Cardiac septum (tissue), 1 donor: ENCODE measurements at regions not wholly inside any gene's neighbourhood (a gene's known extent, or its start where the extent isn't known, plus 50 kb on each side); places are given as distances from the start of the nearest gene placed in this dataset.

Experiments used
- DNase-seq: peaks from one replicate; pipeline ENCODE4 v3.0.0-alpha.2; 2020; ENCODE audit warnings: low spot score
- intact Hi-C: fragments of 100-400 bp; cut with DNase I; formaldehyde crosslinking; loops from one replicate; pipeline ENCODE4 v1.14.0; 2022
- donor health status: DM: no; HTN: no; CAD: no.

DNA sequence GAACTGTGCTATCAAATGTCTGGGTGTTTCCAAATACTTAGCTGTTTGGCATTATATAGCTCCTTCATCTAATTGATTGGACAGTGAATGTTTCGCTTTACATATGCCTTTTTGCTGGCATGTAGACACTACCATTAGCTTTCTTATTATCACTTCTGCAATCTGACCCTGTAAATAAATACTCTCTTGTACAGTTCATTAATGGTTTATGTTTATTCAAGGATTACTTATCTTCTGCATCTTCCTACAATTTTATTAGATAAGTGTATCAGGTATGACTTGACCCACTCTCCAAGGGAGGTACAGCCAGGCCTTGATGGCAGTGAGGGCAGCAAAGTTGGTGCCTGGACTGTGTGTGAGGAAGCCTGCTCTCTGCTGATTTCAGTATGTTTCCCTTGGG lies 614.1 kb upstream of the SETBP1 start:
- intact Hi-C loops: no loop called here
- DNase-seq: no peak

DNA sequence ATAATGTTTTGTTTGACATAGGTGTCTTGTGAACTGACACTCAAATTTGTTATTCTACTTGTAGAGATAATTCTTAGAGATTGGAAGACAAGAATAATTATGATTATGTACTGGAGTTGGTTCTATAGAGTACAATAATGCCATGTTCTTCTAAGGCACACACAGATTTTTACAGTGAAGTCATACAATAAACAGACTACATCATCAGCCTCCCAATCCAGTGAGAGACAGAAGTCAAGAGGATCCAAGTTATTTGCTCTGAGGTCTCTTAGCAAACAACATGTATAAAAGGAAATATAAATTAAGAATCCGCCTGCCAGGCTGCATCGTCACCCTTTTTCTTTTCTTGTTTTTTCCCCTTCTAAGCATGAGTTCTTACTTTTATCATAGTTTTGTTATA lies 613.5 kb upstream of the SETBP1 start:
- no peak for DNase-seq
- intact Hi-C loops: no loop called here

DNA sequence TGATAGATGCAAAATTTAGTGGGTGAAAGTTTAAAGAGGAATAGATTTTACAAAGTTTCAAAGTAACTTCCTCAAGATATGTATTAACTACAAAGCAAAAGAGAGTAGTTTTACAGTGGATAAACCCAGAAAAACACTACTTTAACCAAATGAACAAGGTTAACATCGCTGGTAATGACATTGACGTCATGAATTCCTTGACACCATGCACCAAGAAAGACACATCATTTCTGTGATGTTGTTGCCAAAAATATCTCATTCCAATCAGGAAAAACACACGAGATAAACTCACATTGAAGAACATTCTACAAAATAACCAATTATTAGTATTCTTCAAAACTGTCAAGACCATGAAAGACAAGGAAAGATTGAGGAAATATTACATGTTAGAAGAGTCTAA lies 605.6 kb upstream of the SETBP1 start:
- intact Hi-C loops: no loop called here

DNA sequence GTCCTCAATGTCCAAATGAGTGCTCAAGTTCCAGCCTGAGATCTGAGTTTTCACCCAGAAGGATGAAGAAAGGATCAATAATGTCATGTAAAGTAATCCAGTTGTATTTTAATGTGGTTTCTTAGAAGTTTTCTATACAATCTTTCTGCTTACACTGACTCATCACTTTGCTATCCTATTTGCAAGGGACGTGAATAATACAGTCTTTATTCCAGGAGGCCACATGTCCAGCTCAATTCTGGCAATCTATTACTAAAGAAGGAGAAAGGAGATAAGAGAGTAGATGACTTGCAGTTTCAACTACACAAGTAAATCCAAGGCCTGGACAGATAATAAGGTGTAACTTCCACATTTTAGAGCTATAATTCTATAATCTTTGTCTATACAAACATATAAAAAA lies 601.1 kb upstream of the SETBP1 start:
- intact Hi-C loops: no loop called here
- DNase-seq: no peak

More for the DNA sequence above, 605.6 kb upstream of the SETBP1 start:
- DNase-seq: no peak

DNA sequence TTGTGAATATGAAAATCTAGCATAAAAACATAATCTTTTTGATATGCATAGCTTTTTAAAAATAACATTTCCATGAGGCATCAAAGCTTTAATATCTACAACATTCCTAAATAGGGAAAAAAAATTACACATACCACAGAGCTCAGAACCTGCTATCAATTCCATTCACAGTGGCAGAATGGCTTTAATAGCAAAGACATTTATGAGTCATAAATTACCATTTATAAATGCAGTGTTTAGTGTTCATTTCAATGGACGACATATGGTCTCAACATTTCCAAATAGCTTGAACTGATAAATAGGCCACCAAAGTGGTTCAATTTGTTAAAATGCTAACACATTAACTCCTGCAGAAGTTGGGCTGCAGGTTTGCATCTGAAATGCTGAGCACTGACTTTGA lies 600.6 kb upstream of the SETBP1 start:
- intact Hi-C loops: no loop called here
- DNase-seq: no peak

DNA sequence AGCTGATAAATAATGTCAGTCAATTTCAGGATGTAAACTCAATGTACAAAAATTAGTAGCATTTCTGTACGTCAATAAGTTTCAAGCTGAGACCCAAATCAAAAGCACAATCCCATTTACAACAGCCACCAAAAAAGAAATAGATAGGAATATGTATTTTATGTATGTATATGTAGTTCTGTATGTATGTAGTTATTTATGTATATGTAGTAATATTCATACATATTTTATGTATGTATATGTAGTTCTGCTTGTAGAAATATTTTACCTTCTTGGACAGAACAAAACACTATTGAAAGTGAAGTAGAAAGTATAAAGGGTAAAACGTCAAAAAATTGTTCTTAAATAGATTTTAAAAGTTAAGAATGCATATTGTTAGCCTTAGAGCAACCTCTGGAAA lies 591.0 kb upstream of the SETBP1 start:
- intact Hi-C loops: no loop called here
- no peak for DNase-seq

DNA sequence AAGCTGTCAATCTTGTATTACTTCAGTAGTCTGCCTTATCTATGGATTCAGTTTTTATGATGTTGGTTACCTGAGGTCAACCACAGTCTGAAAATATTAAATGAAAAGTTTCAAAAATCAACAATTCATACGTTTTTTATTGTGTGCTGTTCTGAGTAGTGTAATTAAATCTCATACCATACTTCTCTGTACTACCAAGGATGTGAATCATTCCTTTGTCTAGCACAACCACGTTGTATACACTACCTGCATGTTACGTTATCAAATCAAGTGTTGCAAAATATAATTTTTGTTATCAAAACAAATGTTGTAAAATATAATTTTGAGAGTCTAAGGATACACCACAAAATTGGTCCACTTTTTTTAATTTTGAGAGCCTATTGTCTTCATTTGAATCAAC lies 590.2 kb upstream of the SETBP1 start:
- intact Hi-C loops: no loop called here
- no peak for DNase-seq

DNA sequence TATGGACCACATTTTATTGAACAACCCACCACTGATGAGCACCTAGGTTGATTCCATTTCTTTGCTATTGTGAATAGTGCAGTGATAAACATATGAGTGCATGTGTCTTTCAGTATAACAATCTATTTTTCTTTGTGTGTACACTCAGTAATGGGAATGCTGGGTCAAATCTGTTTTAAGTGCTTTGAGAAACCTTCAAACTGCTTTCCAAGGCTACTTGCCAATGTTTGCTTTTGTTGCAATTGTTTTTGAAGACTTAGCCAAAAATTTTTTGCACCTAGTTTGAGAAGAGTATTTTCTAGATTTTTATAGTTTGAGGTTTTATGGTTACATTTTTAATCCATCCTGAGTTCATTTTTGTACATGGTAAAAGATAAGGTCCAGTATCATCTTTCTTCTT lies 587.4 kb upstream of the SETBP1 start:
- intact Hi-C loops: no loop called here
- DNase-seq: no peak

DNA sequence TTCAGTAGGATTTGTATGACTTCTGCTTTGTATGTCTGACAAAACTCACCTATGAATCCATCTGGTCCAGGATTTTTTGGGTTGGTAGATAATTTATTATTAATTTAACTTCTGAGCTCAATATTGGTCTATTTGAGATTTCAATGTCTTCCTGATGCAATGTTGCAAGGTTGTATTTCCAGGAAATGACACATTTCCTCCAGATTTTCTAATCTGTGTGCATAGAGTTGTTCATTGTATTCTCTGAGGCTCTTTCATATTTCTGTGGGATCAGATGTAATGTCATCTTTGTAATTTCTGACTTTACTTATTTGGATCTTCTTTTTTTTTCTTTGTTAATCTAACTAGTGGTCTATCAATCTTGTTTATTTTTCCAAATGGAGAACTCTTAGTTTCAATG lies 584.7 kb upstream of the SETBP1 start:
- no peak for DNase-seq
- intact Hi-C loops: no loop called here

DNA sequence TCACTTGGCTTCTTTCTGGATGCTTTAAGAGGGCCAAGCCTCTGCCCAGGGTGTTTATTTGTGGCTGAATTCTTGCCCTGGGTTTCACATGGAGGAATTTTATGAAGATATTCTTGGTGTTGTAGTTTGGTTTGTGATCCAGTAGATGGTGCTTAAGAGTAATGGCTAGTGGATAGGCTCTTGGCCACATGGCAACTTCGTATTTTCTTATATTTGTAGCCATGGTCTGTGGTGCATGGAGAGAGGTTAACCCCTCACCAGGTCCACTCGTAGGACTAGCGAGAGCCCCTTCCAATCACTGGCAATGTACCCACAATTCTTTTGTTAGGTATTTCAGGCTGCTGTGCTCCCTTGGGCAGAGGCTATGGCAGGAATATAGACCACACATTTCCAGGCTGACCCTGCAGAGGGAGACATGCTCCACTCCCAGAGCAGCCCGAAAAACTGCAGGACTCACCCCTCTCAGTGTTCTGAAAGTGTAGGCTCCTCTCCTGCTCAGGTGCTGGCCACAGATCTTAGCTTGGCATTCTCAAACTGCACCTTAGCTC lies 582.1 kb upstream of the SETBP1 start:
- no peak for DNase-seq
- intact Hi-C loops: no loop called here

DNA sequence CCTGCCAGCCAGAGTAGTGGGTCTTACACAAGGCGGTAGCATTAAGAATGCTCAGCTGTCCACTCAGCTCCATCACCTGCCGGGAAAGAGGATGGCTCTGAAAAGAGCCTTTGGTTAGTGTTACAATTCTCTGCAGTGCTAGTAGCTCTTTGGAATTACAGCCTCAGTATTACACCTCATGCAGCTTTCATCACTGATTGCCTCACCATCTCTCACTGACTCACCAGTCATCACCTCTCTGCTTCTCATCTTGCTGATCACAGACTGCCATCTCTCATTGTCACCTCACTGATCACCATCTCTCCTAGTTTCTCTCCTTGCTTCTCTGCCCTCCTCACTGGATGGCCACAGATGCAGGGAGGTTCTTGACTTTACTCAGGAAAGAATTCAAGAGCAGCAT lies 573.5 kb upstream of the SETBP1 start:
- no peak for DNase-seq
- intact Hi-C loops: no loop called here

DNA sequence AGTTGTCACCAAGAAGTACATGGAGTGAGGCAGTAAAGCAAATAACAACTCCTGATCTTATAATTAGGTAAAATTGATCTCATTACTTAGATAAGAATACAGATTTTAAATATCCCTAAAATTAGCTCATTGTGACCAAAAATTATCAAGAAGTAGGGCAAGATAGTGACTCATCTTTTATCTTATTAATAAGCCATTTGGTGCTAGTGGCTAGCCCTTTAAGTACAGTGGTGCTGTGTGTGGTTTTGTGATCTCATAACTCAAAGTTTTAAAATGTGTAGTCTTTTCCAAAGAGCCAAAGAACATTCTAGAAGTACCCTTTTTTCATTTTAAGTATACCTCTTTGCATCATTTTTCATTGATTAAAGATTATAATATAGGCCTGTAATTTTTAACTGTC lies 569.4 kb upstream of the SETBP1 start:
- DNase-seq: no peak
- intact Hi-C loops: no loop called here

DNA sequence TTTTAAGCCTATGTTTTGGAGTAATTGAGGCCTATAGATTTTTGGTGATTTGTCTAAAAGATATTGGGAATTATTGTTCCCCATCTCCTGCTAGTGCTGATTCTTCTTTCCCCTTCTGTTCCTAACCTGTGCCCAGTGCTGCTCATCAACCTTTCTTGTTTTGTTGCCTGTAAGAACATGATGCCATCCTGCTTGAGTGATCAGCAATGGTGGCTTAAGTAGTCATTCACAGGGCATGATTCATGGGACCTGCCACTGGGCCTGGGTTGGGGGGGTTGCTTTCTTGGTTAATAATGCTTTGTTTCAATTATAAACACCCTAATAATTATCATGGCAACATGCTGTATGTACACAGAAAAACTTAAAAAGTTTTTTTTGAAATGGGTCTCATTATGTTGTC lies 562.9 kb upstream of the SETBP1 start:
- no peak for DNase-seq
- intact Hi-C loops: no loop called here

DNA sequence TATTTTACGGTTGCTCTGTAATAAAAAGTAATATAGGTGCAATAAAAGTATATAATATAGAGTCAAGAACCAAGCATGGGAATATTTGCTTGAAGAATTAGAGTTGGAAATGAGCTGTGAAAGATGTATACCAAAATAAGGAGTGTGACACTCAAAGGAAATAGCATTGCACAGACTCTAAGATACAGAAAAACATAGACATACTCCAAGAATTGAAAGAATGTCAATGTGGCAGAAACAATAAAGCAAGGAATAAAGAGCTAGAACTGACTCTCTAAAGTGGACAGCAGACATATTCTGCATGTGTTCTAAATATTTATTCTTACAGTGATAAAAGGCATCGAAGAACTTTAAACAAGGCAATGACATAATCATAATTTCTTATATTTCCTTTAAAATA lies 561.1 kb upstream of the SETBP1 start:
- DNase-seq: no peak
- intact Hi-C loops: loop anchor here (10.0 kb wide), 1 partner anchor 1265 kb away; no protein-coding TSS in a partner anchor

DNA sequence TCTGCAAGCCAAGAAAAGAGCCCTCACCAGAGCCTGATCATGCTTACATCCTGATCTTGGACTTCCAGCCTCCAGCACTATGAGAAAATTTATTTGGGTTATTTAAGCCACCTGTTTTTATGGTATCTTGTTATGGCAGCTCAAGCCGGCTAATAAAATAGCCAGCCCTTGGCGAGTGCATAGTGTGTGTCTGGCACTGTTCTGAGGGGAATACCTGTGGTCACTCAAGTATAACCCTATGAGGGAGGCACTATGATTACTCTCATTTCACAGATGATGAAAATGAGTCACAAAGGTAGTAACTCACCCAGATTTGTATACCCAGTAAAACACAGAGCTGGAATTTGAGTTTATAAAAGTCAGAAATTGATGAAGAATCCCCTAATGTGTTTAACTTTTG lies 556.9 kb upstream of the SETBP1 start:
- DNase-seq: no peak
- intact Hi-C loops: loop anchor here (10.0 kb wide), 1 partner anchor 1261 kb away; no protein-coding TSS in a partner anchor

DNA sequence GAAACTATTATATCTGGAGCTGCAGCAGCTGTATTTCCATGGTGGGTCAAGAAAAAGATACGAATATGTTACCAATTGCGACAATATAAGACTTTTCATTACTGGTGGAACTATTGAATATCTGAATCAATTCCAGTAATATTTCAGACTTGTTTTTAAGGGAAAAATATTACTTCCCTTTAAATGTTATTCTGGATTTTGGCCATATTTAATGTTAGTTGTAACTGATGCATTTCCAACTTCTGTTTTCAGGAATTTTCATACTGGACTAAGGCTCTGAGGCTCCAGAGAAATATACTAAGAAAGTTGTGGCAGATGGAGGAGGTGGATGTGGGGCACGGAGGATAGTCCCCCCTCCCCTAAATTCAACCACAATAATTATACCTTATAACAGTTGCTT lies 555.2 kb upstream of the SETBP1 start:
- intact Hi-C loops: loop anchor here (10.0 kb wide), 1 partner anchor 1259 kb away; no protein-coding TSS in a partner anchor
- no peak for DNase-seq

DNA sequence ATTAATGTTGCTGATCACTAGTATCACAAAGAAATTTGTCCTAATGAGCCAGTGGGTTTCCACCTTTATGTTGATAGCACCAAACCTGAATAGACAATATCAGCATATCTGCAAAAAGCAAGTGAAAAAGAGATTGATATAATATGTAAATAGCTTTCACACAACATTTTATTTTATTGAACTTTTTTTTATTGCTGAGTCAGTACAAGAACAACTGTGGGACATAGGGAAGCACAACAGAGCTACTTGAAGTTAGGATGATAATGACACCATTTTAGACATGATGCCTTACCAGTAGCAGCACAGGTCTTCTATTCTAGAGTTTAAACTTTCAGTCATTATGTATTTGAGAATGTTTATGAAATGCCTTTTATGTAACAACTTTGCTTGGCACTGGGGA lies 554.1 kb upstream of the SETBP1 start:
- no peak for DNase-seq

DNA sequence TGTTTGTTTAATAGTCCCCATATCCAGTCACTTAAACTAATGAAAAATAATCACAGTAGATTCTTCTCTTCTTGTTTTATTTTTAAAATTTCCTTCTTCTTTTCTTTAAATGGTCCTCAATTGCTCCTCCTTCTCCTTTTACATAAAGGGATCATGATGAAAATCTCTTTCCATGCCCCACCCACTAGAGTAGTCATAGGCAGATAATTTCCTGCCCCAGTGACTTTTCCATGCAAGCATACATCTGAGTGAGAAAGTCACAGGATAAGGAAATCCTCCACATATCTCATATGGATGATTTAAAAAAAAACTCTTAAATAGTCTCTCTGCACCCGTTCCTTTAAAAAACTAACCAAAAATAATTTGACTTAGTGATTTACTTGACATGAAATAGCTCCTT lies 552.3 kb upstream of the SETBP1 start:
- intact Hi-C loops: loop anchor here (10.0 kb wide), 1 partner anchor 1256 kb away; no protein-coding TSS in a partner anchor
- DNase-seq: no peak

More for the DNA sequence above, 554.1 kb upstream of the SETBP1 start:
- intact Hi-C loops: loop anchor here (10.0 kb wide), 1 partner anchor 1258 kb away; no protein-coding TSS in a partner anchor

DNA sequence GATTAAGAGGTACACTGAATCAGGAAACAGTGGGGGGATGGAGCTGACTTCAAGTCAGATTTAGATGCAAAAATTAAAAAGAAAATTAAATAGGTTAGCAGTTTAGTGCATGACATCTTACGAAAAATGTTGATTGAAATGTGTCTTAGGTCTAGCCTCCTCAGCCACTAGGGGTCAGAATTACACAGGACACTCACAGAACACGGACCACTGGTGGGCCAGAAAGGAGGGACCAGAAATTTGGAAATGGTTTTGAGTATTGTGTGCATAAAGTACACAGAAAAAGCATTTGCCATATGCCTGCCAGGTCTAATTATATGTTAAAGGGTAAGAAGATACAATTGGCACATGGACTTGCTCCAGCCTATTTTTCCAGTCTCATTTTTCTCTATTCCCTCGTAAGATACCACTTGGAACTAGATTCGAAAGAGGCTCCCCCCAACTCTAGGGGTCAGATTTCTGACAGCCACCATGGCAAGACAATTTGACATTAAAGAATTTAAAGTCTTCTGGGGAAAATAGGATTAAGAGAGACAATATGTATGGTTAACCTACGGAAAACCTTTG lies 550.2 kb upstream of the SETBP1 start:
- DNase-seq: no peak
- intact Hi-C loops: loop anchor here (5.0 kb wide), 1 partner anchor 197 kb away; no protein-coding TSS in a partner anchor

DNA sequence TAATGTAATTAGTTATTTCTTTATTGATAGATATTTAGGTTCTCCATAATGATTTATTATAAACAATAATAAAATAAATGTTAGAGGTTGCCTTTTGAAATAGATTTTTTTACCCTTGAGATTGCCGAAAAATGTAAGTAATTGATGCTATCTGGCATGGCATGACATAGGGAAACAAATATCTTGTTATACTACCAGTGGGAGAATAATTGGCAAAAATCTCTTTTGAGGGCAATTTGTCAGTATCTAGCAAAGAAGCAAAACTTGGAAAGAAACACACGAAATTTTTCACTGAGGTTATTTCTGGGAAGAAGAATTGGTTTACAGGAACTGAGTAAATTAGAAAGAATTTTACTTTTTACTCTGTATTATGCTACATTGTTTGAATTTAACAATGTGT lies 547.2 kb upstream of the SETBP1 start:
- DNase-seq: no peak
- intact Hi-C loops: loop anchor here (5.0 kb wide), 1 partner anchor 194 kb away; no protein-coding TSS in a partner anchor

DNA sequence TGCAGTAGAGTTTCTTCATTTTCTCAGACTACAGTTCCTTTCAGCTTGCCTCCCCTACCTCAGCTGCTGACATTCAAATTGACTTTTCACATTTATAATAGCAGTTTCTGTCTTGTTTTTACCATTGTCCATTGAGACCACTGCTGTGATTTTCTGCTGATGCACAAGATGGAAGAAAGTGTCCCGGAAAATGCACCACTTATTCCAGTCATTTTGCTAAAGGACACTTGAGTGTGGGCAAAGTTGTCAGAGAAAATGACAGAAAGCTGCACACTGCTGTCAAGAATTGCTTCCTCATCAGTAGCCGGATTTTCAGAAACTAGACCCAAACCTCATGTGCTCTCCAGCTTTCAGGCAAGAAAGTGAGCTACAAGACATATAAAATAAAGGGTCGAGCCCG lies 546.2 kb upstream of the SETBP1 start:
- DNase-seq: no peak
- intact Hi-C loops: loop anchor here (5.0 kb wide), 1 partner anchor 193 kb away; no protein-coding TSS in a partner anchor

DNA sequence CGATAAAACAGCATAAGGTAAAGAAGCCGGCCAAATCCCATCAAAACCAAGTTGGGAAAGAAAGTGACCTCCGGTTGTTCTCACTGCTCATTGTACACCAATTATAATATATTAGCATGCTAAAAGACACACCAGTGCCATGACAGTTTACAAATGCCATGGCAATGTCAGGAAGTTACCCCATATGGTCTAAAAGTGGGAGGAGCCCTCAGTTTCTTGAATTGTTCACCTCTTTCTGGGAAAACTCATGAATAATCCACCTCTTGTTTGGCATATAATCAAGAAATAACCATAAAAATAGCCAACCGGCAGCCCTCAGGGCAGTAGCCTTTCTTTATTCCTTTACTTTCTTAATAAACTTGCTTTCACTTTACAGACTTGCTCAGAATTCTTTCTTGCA lies 544.9 kb upstream of the SETBP1 start:
- DNase-seq: no peak
- intact Hi-C loops: no loop called here
